22Rv1 (cell line): ENCODE measurements at regions not wholly inside any gene's neighbourhood (a gene's known extent, or its start where the extent isn't known, plus 50 kb on each side); places are given as distances from the start of the nearest gene placed in this dataset.
"Not testable (repeated sequence)": the region's sequence is repeated elsewhere in the genome, so short reads cannot be mapped to it uniquely, and the experiment has no call there.

Experiments
- ZFX ChIP-seq: fragments of 450-650 bp; IDR thresholded peaks from 2 replicates; pipeline ENCODE4 v1.6.1; 2017; ENCODE audit warnings: antibody characterized with exemption, borderline replicate concordance
- TF ChIP-seq, protein P1 (sequence below): fragments of 450-650 bp; IDR thresholded peaks from 2 replicates; pipeline ENCODE4 v1.5.1; 2017; ENCODE audit warnings: mild to moderate bottlenecking

DNA sequence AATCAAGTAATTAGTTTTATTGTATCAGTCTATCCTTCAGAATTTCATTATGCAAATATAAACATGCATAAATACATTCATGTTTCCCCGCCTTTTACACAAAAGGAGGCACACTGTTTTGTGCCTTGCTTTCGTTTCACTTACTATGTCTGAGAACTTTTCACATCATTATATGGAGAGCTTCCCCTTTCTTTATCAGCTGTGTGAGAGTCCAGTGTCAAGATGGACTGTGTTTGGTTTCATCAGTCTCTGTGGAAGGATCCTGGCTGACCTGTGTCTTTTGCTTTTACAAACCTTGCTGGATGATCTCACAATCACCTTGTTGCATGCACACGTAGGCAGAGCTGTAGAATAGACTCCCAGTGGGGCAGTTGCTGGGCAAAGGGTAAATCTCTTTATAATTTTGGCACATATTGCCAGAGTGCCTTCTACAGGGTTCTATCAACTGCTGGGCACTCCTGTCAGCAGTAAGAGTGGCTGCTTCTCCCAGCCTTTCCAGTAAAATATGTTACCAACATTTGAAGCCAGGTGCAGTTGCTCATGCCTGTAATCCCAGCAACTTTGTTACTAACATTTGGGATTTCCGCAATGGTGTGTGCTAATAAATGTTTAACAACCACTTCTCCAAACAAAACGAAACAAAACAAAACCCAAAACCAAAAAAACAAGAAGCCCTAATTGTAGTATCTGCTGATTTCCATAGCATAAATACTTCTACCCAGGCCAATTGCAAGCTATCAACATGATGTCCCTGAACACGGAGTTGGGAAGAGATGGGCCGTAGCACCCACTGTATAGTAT lies 270.0 kb upstream of the PLGLB1 start:
- TF ChIP-seq, protein P1, sequence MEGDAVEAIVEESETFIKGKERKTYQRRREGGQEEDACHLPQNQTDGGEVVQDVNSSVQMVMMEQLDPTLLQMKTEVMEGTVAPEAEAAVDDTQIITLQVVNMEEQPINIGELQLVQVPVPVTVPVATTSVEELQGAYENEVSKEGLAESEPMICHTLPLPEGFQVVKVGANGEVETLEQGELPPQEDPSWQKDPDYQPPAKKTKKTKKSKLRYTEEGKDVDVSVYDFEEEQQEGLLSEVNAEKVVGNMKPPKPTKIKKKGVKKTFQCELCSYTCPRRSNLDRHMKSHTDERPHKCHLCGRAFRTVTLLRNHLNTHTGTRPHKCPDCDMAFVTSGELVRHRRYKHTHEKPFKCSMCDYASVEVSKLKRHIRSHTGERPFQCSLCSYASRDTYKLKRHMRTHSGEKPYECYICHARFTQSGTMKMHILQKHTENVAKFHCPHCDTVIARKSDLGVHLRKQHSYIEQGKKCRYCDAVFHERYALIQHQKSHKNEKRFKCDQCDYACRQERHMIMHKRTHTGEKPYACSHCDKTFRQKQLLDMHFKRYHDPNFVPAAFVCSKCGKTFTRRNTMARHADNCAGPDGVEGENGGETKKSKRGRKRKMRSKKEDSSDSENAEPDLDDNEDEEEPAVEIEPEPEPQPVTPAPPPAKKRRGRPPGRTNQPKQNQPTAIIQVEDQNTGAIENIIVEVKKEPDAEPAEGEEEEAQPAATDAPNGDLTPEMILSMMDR, result not testable (repeated sequence)
- not testable (repeated sequence) for TF ChIP-seq ZFX
